CD4-positive, alpha-beta T cell treated with Interleukin-21 for 1 hour (primary cell): ENCODE measurements at regions not wholly inside any gene's neighbourhood (a gene's known extent, or its start where the extent isn't known, plus 50 kb on each side); places are given as distances from the start of the nearest gene placed in this dataset.

Experiments
- DNase-seq: peaks from one replicate; pipeline ENCODE4 v3.0.0-alpha.2; 2020

GRCh38 chr13:72208112-72208645 lies 341.2 kb upstream of the DACH1 start:
- no peak for DNase-seq

- no peak for DNase-seq
Observed at GRCh38 chr13:72205773-72206172, 338.8 kb upstream of the DACH1 start.

GRCh38 chr13:72204291-72204690 lies 337.3 kb upstream of the DACH1 start:
- DNase-seq = no peak

- no peak for DNase-seq
Observed at GRCh38 chr13:72201726-72202125, 334.7 kb upstream of the DACH1 start.

GRCh38 chr13:72199640-72200039 lies 332.6 kb upstream of the DACH1 start:
- no peak for DNase-seq

- no peak for DNase-seq
Observed at GRCh38 chr13:72198967-72199560, 332.1 kb upstream of the DACH1 start.

- no peak for DNase-seq
Observed at GRCh38 chr13:72198042-72198441, 331.0 kb upstream of the DACH1 start.

GRCh38 chr13:72195044-72195704 lies 328.2 kb upstream of the DACH1 start:
- DNase-seq = no peak

GRCh38 chr13:72194523-72194922 lies 327.5 kb upstream of the DACH1 start:
- DNase-seq = no peak

GRCh38 chr13:72186730-72187422 lies 319.9 kb upstream of the DACH1 start:
- no peak for DNase-seq

- no peak for DNase-seq
Observed at GRCh38 chr13:72185776-72186175, 318.8 kb upstream of the DACH1 start.

- DNase-seq = no peak
Observed at GRCh38 chr13:72181661-72182060, 314.7 kb upstream of the DACH1 start.

- DNase-seq = no peak
Observed at GRCh38 chr13:72180253-72180952, 313.4 kb upstream of the DACH1 start.

- no peak for DNase-seq
Observed at GRCh38 chr13:72174549-72174948, 307.5 kb upstream of the DACH1 start.

GRCh38 chr13:72170571-72170970 lies 303.6 kb upstream of the DACH1 start:
- no peak for DNase-seq

- no peak for DNase-seq
Observed at GRCh38 chr13:72168126-72168855, 301.3 kb upstream of the DACH1 start.

- DNase-seq = no peak
Observed at GRCh38 chr13:72166102-72166650, 299.2 kb upstream of the DACH1 start.

- no peak for DNase-seq
Observed at GRCh38 chr13:72165276-72165675, 298.3 kb upstream of the DACH1 start.

GRCh38 chr13:72164811-72165210 lies 297.8 kb upstream of the DACH1 start:
- DNase-seq = no peak

GRCh38 chr13:72163678-72164077 lies 296.7 kb upstream of the DACH1 start:
- DNase-seq = no peak

GRCh38 chr13:72160977-72161376 lies 294.0 kb upstream of the DACH1 start:
- DNase-seq = no peak

GRCh38 chr13:72156760-72157159 lies 289.8 kb upstream of the DACH1 start:
- DNase-seq = no peak
